Stimulated activated naive B cell treated with anti-CD40 and anti-IgM and Interleukin-4, amounts not matched to agents 10 μg/mL and 1 μg/mL and 100 μg/mL, for 72 hours (primary cell): ENCODE measurements at regions not wholly inside any gene's neighbourhood (a gene's known extent, or its start where the extent isn't known, plus 50 kb on each side); places are given as distances from the start of the nearest gene placed in this dataset.
"Not testable (repeated sequence)": the region's sequence is repeated elsewhere in the genome, so short reads cannot be mapped to it uniquely, and the experiment has no call there.

Experiments used
- ATAC-seq, 2 donors: fragments of 150-1000 bp; cut with Tn5 transposase; replicated peaks; 2 replicates each; pipeline ENCODE4 v1.10.0; 2021; ENCODE audit warnings: moderate library complexity in 1 of 2
- DNase-seq: peaks from one replicate; pipeline ENCODE4 v3.0.0; 2021
- H3K27ac Mint-ChIP-seq: one replicate; pipeline ENCODE4 v1.8.0; 2022; ENCODE audit warnings: mild to moderate bottlenecking, mixed read lengths
- H3K27me3 Mint-ChIP-seq, 2 donors: one replicate each; pipeline ENCODE4 v1.8.0; 2022; ENCODE audit warnings: mixed read lengths in 2 of 2
- H3K36me3 Mint-ChIP-seq, 2 donors: one replicate each; pipeline ENCODE4 v1.8.0; 2022; ENCODE audit warnings: mixed read lengths in 2 of 2, mild to moderate bottlenecking in 1 of 2
- H3K4me1 Mint-ChIP-seq, 2 donors: one replicate each; pipeline ENCODE4 v1.8.0; 2022; ENCODE audit warnings: mixed read lengths in 2 of 2, mild to moderate bottlenecking in 1 of 2
- H3K4me3 Mint-ChIP-seq, 2 donors: one replicate each; pipeline ENCODE4 v1.8.0; 2022; ENCODE audit warnings: mild to moderate bottlenecking in 2 of 2, mixed read lengths in 2 of 2, moderate library complexity in 1 of 2
- H3K9me3 Mint-ChIP-seq, 2 donors: one replicate each; pipeline ENCODE4 v1.8.0; 2022; ENCODE audit warnings: mixed read lengths in 2 of 2, mild to moderate bottlenecking in 1 of 2

DNA sequence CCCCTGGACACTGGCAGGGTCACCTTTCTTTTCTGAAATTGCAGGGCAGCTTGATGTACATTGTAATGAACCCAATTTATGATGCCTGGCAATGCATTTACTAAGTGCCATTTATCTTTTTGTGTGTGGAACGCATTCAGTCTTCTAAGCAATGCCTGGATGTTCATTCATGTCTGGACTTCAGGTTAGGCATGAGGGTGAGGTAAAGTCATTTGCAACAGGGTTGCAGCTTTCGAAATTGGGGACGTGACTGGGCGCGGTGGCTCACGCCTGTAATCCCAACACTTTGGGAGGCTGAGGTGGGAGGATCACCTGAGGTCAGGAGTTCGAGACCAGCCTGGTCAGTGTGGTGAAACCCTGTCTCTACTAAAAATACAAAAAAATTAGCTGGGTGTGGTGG is 134.6 kb downstream of the SOX4 start:
- no peak overlapping the region for H3K27ac Mint-ChIP-seq
- no peak for DNase-seq
- H3K4me3 Mint-ChIP-seq: no peak overlapping the region

DNA sequence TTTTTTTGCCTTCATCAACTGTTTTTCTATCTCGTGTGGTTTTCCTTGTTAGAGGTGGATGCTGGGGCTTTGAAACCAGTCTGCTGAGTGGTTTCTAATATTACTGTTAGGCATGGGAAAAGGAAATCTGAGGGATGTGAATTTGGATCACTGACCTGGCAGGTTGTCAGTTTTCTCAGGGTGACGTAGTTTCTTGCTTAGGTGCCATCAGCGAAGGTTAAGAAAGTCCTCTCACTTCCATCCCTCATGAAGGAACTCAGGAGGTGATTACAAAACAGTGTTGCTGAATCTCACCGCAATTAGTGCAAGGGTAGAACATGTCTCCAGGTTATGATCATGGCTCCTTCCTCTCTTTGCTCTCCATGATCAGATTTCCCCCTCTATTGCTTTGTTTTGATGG is 135.9 kb downstream of the SOX4 start:
- Mint-ChIP-seq H3K27me3 (no peaks in the 10 kb centered on the region), H3K4me1 (no peaks in the 10 kb centered on the region), H3K27ac (no peak overlapping the region), H3K9me3 (no peaks in the 10 kb centered on the region), H3K4me3 (no peak overlapping the region), H3K36me3 (no peaks in the 10 kb centered on the region)
- no peak for ATAC-seq
- DNase-seq: no peak

More for the DNA sequence above, 134.6 kb downstream of the SOX4 start:
- Mint-ChIP-seq H3K9me3 (no peaks in the 10 kb centered on the region), H3K36me3 (no peaks in the 10 kb centered on the region), H3K27me3 (no peaks in the 10 kb centered on the region), H3K4me1 (no peaks in the 10 kb centered on the region)
- ATAC-seq: no peak

DNA sequence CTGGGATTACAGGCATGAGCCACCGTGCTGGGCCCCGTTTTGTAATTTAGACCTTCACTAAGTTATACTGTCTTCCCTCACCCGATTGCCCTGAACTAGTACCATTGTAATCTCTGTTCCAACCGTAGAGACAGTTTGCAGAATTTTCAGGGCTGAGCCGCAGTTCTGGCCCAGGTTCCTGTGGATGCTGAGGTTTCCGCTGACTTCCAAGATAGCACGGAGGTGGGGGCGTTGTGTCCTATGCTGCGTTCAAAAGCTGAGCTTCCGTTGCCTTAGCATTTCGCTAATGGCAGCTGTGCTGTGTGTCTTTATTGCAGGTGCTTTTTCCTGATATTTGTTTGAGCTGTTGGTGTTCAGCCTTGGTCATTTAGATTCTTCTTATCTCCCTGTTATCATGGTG is 137.0 kb downstream of the SOX4 start:
- ATAC-seq (no peak), DNase-seq (no peak)
- H3K4me3 Mint-ChIP-seq: no peak overlapping the region
- no peaks in the 10 kb centered on the region for H3K4me1 Mint-ChIP-seq
- no peak overlapping the region for H3K27ac Mint-ChIP-seq
- H3K9me3 Mint-ChIP-seq: no peaks in the 10 kb centered on the region
- H3K36me3 Mint-ChIP-seq: no peaks in the 10 kb centered on the region
- no peaks in the 10 kb centered on the region for H3K27me3 Mint-ChIP-seq

DNA sequence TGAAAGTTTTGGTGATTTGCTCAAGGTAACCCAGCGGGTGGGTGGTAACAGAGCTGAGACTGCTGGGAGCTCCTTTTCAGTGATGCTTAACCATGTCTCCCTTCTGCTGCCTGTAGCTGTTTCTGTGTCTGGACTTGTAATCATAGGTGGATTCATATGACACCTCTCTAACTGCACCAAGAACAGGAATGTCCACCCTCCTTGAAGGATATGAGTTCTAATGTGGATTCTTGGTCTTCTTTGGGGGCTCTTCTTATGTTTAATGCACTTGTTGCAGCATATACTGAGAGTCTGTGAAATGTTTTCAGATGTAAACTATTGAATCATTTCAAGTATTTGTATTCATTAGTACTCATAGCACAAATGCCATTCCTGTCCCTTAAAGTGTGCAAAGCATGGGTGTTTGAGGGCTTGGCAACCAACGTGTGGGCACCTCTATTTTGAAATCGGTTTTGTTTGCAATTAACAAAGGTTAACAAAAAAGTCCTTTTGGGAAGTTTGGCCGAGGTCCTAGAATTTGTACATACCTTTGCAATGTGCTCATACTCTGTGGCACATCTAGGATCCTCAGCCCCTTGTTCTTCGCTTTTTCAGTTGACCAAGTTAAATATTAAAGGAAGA is 138.0 kb downstream of the SOX4 start:
- DNase-seq: no peak
- Mint-ChIP-seq H3K27me3 (no peaks in the 10 kb centered on the region), H3K4me1 (no peaks in the 10 kb centered on the region), H3K9me3 (no peaks in the 10 kb centered on the region), H3K27ac (no peak overlapping the region), H3K36me3 (no peaks in the 10 kb centered on the region), H3K4me3 (no peak overlapping the region)
- ATAC-seq: no peak

DNA sequence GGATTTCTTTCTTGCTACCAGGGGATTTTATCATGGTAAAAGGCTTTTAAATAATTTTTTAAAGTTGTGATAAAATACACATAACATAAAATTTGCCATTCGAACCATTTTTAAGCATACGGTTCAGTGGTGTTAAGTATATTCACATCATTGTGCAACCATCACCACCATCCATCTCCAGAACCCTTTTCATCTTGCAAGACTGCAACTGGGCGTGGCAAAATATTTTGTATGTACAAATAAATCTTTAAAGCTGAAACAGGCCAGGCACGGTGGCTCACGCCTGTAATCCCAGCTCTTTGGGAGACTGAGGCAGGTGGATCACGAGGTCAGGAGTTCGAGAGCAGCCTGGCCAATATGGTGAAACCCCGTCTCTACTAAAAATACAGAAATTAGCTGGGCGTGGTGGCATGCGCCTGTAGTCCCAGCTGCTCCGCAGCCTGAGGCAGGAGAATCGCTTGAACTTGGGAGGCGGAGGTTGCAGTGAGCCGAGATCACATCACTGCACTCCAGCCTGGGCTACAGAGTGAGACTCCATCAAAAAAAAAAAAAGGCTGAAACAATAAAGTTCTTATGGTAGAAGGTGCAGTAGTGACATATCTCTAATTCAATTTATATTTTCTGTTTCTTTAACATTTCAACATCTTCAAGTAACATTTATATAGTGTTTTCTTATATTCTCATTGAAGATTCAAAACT is 138.6 kb downstream of the SOX4 start:
- H3K27ac Mint-ChIP-seq, ATAC-seq, H3K27me3 Mint-ChIP-seq, H3K4me1 Mint-ChIP-seq, H3K4me3 Mint-ChIP-seq, H3K9me3 Mint-ChIP-seq, H3K36me3 Mint-ChIP-seq, DNase-seq: not testable (repeated sequence)

DNA sequence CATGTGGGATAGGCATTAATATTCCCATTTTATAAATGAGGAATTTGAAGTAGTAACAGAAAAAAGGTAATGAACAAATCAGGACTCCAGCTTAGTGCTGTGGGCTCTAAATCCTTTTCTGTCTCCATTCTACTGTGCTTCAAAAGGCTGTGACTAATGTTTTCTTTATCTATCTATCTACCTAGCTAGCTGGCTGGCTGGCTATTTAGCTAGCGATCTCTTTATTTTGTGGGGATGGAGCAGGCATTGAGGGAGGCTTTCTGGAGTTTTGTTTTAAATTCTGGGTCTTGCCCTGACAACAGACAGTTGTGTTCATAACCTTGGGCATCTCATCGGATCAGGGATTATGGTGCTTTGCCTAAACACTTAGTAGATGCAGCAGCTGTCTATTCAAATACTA is 139.2 kb downstream of the SOX4 start:
- no peak overlapping the region for H3K4me3 Mint-ChIP-seq
- H3K4me1 Mint-ChIP-seq: no peaks in the 10 kb centered on the region
- H3K27ac Mint-ChIP-seq: no peak overlapping the region
- H3K27me3 Mint-ChIP-seq: no peaks in the 10 kb centered on the region
- DNase-seq: no peak
- H3K36me3 Mint-ChIP-seq: no peaks in the 10 kb centered on the region
- no peaks in the 10 kb centered on the region for H3K9me3 Mint-ChIP-seq
- ATAC-seq: no peak

DNA sequence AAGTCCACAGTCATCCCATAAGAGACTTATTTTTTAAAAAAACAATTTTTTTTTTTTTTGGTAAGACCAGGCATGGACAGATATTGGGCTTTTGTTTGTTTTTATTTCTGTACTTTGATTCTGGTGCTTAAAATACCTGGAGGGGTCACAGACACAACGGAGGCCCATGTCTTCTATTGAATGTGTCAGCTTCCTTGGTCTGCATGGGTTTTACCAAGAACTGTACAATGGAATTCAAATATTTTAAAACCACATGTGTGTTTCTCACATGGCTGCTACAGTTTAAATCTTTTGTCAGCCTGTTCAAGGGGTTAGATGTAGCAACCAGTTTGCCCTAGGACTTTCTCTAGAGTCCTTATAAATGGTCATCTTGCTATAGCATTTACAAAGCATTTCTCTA is 139.8 kb downstream of the SOX4 start:
- Mint-ChIP-seq H3K4me1 (no peaks in the 10 kb centered on the region), H3K27me3 (no peaks in the 10 kb centered on the region), H3K27ac (no peak overlapping the region), H3K36me3 (no peaks in the 10 kb centered on the region), H3K9me3 (no peaks in the 10 kb centered on the region), H3K4me3 (no peak overlapping the region)
- DNase-seq (no peak), ATAC-seq (no peak)

DNA sequence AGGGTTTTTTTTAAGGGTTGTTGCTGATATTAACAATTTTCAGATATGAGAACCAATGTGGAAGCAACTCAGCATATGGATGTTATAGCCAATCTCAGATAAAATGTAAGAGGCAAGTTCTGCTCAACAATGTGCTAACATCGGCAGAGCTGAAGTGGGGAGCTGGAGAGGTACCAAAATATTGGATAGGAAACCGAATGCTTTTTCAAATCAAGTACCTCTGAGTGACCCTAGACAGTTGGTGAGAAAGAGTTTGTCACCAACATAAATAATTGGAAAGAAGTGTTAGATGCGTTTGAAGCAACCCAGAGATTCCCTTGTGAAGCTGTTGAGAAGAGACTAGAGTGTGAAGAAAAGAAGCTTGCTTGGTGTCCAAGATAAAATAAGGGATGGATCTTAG is 140.7 kb downstream of the SOX4 start:
- H3K36me3 Mint-ChIP-seq: no peaks in the 10 kb centered on the region
- no peak overlapping the region for H3K27ac Mint-ChIP-seq
- ATAC-seq (no peak), DNase-seq (no peak)
- no peak overlapping the region for H3K4me3 Mint-ChIP-seq
- no peaks in the 10 kb centered on the region for H3K9me3 Mint-ChIP-seq
- H3K27me3 Mint-ChIP-seq: no peaks in the 10 kb centered on the region
- no peaks in the 10 kb centered on the region for H3K4me1 Mint-ChIP-seq

DNA sequence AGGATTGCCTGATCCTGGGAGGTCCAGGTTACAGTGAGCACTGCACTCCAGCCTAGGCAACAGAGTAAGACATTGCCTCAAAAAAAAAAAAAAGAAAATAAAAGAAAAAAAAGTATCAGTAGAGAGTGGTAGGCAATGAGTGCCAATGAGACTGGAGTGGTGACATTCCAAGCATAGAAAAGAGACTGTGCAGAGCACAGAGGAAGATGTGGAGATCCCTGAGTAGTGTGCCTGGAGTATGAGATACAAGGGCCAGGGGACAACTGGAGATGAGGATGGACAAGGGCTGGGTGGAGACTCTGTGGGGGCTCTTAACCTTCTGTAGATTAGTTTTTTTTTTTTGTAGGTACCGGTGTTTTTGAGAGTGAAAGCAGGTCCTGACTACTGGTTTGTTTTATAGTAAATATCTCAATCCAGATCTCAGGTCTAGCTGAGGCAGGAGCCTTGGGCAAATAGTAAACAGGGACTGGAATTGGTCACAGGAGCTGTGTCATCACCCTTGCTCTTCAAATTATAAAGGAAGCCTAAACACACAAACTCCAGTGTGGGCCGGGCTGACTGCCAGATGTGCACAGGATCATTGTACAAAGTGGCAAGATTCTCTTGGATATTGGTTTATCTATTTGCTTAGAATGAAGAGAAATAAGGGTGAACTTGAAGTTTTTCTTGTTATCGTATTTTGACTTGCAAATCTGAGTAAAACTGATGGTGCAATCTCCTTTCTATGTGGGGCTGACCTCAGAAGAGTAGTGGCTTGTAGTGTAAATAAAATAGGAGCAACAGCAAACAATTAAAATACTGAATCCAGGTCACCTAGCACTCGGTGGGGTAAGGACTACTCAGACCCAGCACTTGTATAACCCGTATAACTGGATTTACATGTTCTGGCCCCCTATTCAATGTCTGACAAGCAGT is 144.9 kb downstream of the SOX4 start:
- ATAC-seq (no peak), DNase-seq (no peak)
- Mint-ChIP-seq H3K27ac (no peak overlapping the region), H3K27me3 (no peaks in the 10 kb centered on the region), H3K4me1 (no peaks in the 10 kb centered on the region), H3K4me3 (no peak overlapping the region), H3K36me3 (no peaks in the 10 kb centered on the region), H3K9me3 (no peaks in the 10 kb centered on the region)

DNA sequence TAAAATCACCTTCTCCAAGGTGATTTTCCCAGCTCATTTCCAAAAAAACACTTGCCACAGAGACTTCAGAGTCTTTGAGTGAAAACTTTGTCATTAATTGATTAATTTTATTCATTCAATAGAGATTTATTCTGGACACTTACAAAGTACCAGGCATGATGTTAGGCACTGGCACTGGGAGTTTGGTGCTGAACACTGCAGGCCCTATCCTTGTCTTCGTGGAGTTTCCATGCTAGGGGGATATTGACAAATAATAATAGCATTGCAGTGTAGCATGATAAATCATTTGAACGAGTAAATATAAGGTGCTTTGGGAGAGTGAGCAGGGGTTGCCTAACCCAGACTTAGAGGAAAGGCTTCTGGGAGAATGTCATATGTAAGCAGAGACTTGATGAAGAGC is 145.7 kb downstream of the SOX4 start:
- Mint-ChIP-seq H3K36me3 (no peaks in the 10 kb centered on the region), H3K4me1 (no peaks in the 10 kb centered on the region), H3K4me3 (no peak overlapping the region), H3K27me3 (no peaks in the 10 kb centered on the region), H3K9me3 (no peaks in the 10 kb centered on the region), H3K27ac (no peak overlapping the region)
- ATAC-seq: no peak
- no peak for DNase-seq

DNA sequence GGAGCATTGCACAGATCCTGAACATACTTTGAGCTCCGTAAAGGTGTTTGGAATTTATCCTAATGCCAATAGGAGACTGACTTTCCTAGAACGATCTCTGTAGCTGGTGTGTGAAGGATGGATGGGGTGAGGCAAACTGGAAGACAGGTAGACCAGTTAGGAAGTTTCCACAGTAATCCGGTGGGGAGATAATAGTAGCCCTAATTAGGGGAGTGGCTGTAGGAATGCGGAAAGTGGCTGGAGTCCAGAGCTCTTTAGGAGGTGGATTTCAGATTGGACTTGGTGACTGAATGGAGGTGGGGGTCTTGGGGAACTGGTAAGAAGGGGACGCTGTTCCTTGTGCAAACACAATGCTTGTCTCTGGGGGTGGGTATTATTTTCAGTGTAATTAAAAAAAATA is 146.3 kb downstream of the SOX4 start:
- no peaks in the 10 kb centered on the region for H3K27me3 Mint-ChIP-seq
- H3K27ac Mint-ChIP-seq: no peak overlapping the region
- H3K9me3 Mint-ChIP-seq: no peaks in the 10 kb centered on the region
- H3K36me3 Mint-ChIP-seq: no peaks in the 10 kb centered on the region
- H3K4me1 Mint-ChIP-seq: no peaks in the 10 kb centered on the region
- H3K4me3 Mint-ChIP-seq: no peak overlapping the region
- ATAC-seq (no peak), DNase-seq (no peak)

DNA sequence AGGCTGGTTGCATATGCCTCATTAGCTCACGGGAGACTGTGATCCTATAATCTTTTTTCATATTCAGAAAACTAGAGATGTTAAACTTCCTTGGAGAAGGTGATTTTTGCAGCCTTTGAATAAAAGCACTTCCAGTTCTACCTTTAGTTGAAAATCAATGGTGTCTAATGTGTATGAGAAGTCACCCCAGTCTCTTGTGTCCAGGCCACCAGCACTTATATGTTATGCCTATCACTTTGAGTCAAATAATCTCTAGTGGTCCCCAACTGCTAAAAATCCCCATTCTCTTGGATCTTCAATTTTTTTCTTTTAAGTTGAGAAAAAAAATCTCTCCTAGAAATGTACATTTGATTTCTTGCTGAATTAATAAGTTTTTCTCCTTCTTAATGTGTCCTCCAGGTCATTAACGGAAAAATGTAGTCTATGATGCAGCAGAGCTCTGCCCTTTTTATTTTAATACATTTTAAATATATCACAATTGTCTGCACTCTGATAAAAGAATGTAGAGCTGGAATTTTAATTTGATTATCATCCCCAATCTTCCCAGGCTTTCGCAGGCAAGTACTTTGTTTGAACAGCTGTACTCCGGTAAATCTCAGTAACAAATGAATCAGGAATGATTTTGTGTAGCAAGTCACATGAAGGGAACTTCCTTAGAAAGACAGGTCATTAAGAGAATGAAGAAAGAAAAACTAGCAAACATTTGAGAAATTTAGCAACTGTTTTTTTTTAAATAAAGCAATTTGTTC is 147.0 kb downstream of the SOX4 start:
- DNase-seq: no peak
- Mint-ChIP-seq H3K27me3 (no peaks in the 10 kb centered on the region), H3K4me1 (no peaks in the 10 kb centered on the region), H3K4me3 (no peak overlapping the region), H3K27ac (no peak overlapping the region), H3K9me3 (no peaks in the 10 kb centered on the region), H3K36me3 (no peaks in the 10 kb centered on the region)
- ATAC-seq: no peak

DNA sequence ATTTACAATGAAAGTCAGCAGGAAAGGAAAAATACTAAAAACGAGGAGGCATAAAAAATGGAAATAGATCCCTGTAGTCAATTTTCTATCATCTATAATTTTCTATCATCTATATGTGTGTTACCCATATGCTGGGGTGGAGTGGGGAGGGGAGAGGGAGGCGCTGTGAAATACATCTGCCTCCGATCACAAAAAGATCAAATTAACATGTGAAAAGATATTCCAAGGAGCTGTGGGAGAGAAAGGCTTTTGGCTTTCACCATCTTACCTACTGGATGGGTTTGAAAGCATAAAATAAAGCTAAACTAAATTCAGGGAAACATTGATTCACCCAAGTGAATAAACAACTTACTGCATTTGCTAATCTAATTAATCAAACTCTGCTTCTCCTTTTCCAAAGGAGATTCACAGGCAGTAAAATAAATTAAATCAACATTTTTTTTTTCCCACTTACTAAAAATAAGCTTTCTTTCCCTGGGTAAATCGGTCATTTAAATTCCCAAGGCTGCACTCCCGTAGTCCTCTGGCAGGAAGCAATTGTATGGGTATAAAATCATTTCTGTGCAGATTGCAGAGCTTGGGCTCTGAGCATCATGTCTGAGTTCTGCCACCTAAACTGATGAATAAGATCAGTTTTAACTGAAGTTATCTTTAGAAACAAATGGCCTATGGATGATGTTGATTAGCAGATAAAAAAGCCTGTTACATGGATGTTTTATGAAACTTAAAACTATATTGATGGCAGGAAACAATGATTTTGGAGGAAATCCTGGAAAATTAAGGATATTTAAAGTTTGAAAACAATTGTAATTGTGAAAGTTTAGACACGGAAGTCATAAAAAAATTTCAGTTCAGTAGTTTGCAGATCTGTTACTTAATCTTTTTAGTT is 147.9 kb downstream of the SOX4 start:
- DNase-seq: no peak
- Mint-ChIP-seq H3K27me3 (no peaks in the 10 kb centered on the region), H3K4me3 (no peak overlapping the region)

DNA sequence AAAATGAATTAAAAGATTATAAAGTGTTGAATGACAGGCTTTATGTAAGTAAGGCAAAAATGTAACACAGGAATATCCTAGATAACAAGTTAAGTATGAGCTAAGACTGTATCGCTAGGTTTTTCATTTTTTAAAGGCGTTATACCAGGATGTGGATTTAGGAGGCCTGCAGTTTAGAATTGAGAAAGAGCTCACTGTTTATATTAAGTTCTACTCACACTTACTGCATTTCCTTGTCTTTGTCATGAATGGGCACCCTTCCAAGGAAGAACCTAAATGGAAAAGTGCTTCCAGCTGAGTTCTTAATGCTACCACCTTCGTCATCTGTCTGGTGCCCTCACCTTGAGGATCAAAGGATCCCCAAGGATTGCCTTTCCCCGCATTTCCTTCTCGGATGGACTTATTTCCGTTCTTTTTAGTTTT is 148.7 kb downstream of the SOX4 start:
- no peak for ATAC-seq
- no peak overlapping the region for H3K27ac Mint-ChIP-seq
- no peaks in the 10 kb centered on the region for H3K27me3 Mint-ChIP-seq
- H3K36me3 Mint-ChIP-seq: no peaks in the 10 kb centered on the region
- no peaks in the 10 kb centered on the region for H3K9me3 Mint-ChIP-seq
- no peak for DNase-seq
- no peak overlapping the region for H3K4me3 Mint-ChIP-seq
- H3K4me1 Mint-ChIP-seq: no peaks in the 10 kb centered on the region

More for the DNA sequence above, 147.9 kb downstream of the SOX4 start:
- ATAC-seq: no peak
- Mint-ChIP-seq H3K36me3 (no peaks in the 10 kb centered on the region), H3K27ac (no peak overlapping the region), H3K9me3 (no peaks in the 10 kb centered on the region), H3K4me1 (no peaks in the 10 kb centered on the region)
